SK-N-SH (cell line): ENCODE measurements at regions not wholly inside any gene's neighbourhood (a gene's known extent, or its start where the extent isn't known, plus 50 kb on each side); places are given as distances from the start of the nearest gene placed in this dataset.

Source experiments
- CTCF ChIA-PET: fragments of 300-600, 350-600 bp; formaldehyde crosslinking; extraction: SDS; loops from one replicate; lab custom pipeline; 2021; lab: Yijun Ruan, JAX
- POLR2A ChIA-PET: fragments of 350-600 bp; sonication (Branson Sonifier 250); formaldehyde crosslinking; extraction: SDS; loops from one replicate; lab custom pipeline; 2020; ENCODE audit warnings: antibody characterized with exemption, inconsistent platforms; lab: Yijun Ruan, JAX
- DNase-seq: peaks from one replicate; pipeline ENCODE4 v3.0.0; 2012
- H2AFZ ChIP-seq: fragments of 200-600 bp; sonication (generic); 2 replicates; pipeline ENCODE4 v1.8.1; 2016; ENCODE audit warnings: antibody characterized with exemption, mild to moderate bottlenecking, low read depth
- H3F3A ChIP-seq: fragments of 200-600 bp; sonication (generic); replicated peaks from 2 replicates; pipeline ENCODE3; 2016; ENCODE audit warnings: antibody characterized with exemption, mild to moderate bottlenecking; ENCODE audit not compliant: insufficient read depth
- H3K27ac ChIP-seq, 2 experiments: fragments of 200-500 bp in 1 of 2; fragments of 200-600 bp in 1 of 2; sonication (Bioruptor generic) in 1 of 2; sonication (generic), shearing (Covaris generic) in 1 of 2; 2 replicates each; pipeline versions ENCODE4 v1.5.1 to v1.6.1; 2014 to 2016; ENCODE audit warnings: low read depth in 2 of 2, inconsistent platforms in 1 of 2, low read length in 1 of 2, mild to moderate bottlenecking in 1 of 2, mixed read lengths in 1 of 2
- H3K27me3 ChIP-seq: fragments of 200-600 bp; sonication (generic), shearing (Covaris generic); 2 replicates; pipeline ENCODE4 v1.6.1; 2016; ENCODE audit warnings: mixed run types; ENCODE audit not compliant: insufficient read depth
- H3K36me3 ChIP-seq, 2 experiments: fragments of 200-500 bp in 1 of 2; fragments of 200-600 bp in 1 of 2; sonication (Bioruptor generic) in 1 of 2; sonication (generic) in 1 of 2; replicated peaks in 1 of 2; 2 replicates each; pipeline versions ENCODE3 to v1.5.1; 2014 to 2016; ENCODE audit warnings: low read length in 1 of 2, mild to moderate bottlenecking in 1 of 2; ENCODE audit not compliant: insufficient read depth in 2 of 2, control insufficient read depth in 1 of 2
- H3K4me1 ChIP-seq, 2 experiments: fragments of 200-500 bp in 1 of 2; fragments of 200-600 bp in 1 of 2; sonication (Bioruptor generic) in 1 of 2; sonication (generic), shearing (Covaris generic) in 1 of 2; 2 replicates each; pipeline versions ENCODE4 v1.5.1 to v1.6.1; 2014 to 2016; ENCODE audit warnings: low read depth in 1 of 2, low read length in 1 of 2, mixed run types in 1 of 2; ENCODE audit not compliant: insufficient read depth in 2 of 2, control insufficient read depth in 1 of 2
- H3K4me2 ChIP-seq: fragments of 200-600 bp; sonication (generic), shearing (Covaris generic); 2 replicates; pipeline ENCODE4 v1.6.1; 2017; ENCODE audit warnings: mixed run types
- H3K4me3 ChIP-seq, 2 experiments: fragments of 200-500 bp in 1 of 2; fragments of 200-600 bp in 1 of 2; sonication (Bioruptor generic) in 1 of 2; sonication (generic), shearing (Covaris generic) in 1 of 2; 2 replicates each; pipeline versions ENCODE4 v1.5.1 to v1.8.1; 2014 to 2016; ENCODE audit warnings: low read depth in 2 of 2, inconsistent platforms in 1 of 2, low read length in 1 of 2, mild to moderate bottlenecking in 1 of 2, mixed read lengths in 1 of 2, moderate library complexity in 1 of 2
- H3K79me2 ChIP-seq: fragments of 200-600 bp; sonication (generic); 2 replicates; pipeline ENCODE4 v1.8.1; 2017; ENCODE audit warnings: mild to moderate bottlenecking; ENCODE audit not compliant: insufficient read depth
- H3K9ac ChIP-seq: fragments of 200-600 bp; sonication (generic); 2 replicates; pipeline ENCODE4 v1.6.1; 2017; ENCODE audit warnings: mixed run types
- H3K9me2 ChIP-seq: fragments of 200-600 bp; sonication (generic); 2 replicates; pipeline ENCODE4 v1.6.1; 2017; ENCODE audit warnings: mixed run types
- H3K9me3 ChIP-seq: fragments of 200-600 bp; sonication (generic); 2 replicates; pipeline ENCODE4 v1.6.1; 2017; ENCODE audit warnings: mixed run types, mild to moderate bottlenecking, moderate library complexity
- H4K20me1 ChIP-seq: fragments of 200-600 bp; sonication (generic); 2 replicates; pipeline ENCODE4 v1.6.1; 2017; ENCODE audit warnings: mild to moderate bottlenecking, mixed run types; ENCODE audit not compliant: insufficient read depth
- CHD2 ChIP-seq: fragments of 150-350 bp; IDR thresholded peaks from 2 replicates; pipeline ENCODE4 v1.6.1; 2018; ENCODE audit warnings: low read length; ENCODE audit not compliant: partially characterized antibody
- ELF1 ChIP-seq: IDR thresholded peaks from 2 replicates; pipeline ENCODE4 v1.4.0; 2012
- EP300 ChIP-seq, 2 experiments: IDR thresholded peaks; 2 replicates each; pipeline versions ENCODE4 v1.4.0 to v1.6.1; 2012; ENCODE audit warnings: borderline replicate concordance in 1 of 2, low read depth in 1 of 2, low read length in 1 of 2
- EZH2phosphoT487 ChIP-seq: fragments of 200-600 bp; sonication (generic); IDR thresholded peaks from 2 replicates; pipeline ENCODE4 v1.6.1; 2017; ENCODE audit warnings: low read depth, mixed run types, mild to moderate bottlenecking, antibody characterized with exemption, moderate library complexity, borderline replicate concordance
- FOSL2 ChIP-seq: IDR thresholded peaks from 2 replicates; pipeline ENCODE4 v1.4.0; 2012; ENCODE audit warnings: low read depth, mild to moderate bottlenecking, moderate library complexity, borderline replicate concordance
- FOXJ3 ChIP-seq: sonication (generic); formaldehyde crosslinking; IDR thresholded peaks from 2 replicates; pipeline ENCODE4 v1.5.1; 2020; ENCODE audit warnings: mild to moderate bottlenecking, missing genetic modification reagents
- GABPA ChIP-seq: IDR thresholded peaks from 2 replicates; pipeline ENCODE4 v1.4.0; 2012; ENCODE audit warnings: low read depth, mild to moderate bottlenecking
- GATA2 ChIP-seq: sonication (generic); formaldehyde crosslinking; IDR thresholded peaks from 2 replicates; pipeline ENCODE4 v1.5.0; 2020; ENCODE audit warnings: mild to moderate bottlenecking, missing genetic modification reagents
- MXI1 ChIP-seq: IDR thresholded peaks from 2 replicates; pipeline ENCODE4 v1.6.1; 2012; ENCODE audit warnings: mild to moderate bottlenecking, low read depth, low read length, improper control_type of control experiment
- NRF1 ChIP-seq: IDR thresholded peaks from 2 replicates; pipeline ENCODE4 v1.6.1; 2012; ENCODE audit warnings: low read depth, mild to moderate bottlenecking, low read length
- RXRA ChIP-seq: IDR thresholded peaks from 2 replicates; pipeline ENCODE4 v1.4.0; 2012; ENCODE audit warnings: low read depth, mild to moderate bottlenecking, borderline replicate concordance
- SIN3A ChIP-seq: IDR thresholded peaks from 2 replicates; pipeline ENCODE4 v1.6.1; 2012; ENCODE audit warnings: low read depth, mild to moderate bottlenecking, low read length, moderate library complexity, borderline replicate concordance
- TAF1 ChIP-seq: IDR thresholded peaks from 2 replicates; pipeline ENCODE4 v1.6.1; 2012; ENCODE audit warnings: low read depth, mild to moderate bottlenecking, low read length, moderate library complexity, borderline replicate concordance
- TCF12 ChIP-seq: IDR thresholded peaks from 2 replicates; pipeline ENCODE4 v1.4.0; 2012
- YY1 ChIP-seq: IDR thresholded peaks from 2 replicates; pipeline ENCODE4 v1.4.0; 2012; ENCODE audit warnings: low read depth, mild to moderate bottlenecking
- WGBS: methylation state at CpG from one replicate; pipeline ENCODE4 v1.1.6; 2017; ENCODE audit warnings: low lambda C conversion rate; 5-methylcytosine and 5-hydroxymethylcytosine counted together
- TF ChIP-seq, protein P1 (sequence below): IDR thresholded peaks from 2 replicates; pipeline ENCODE4 v1.4.0; 2012; ENCODE audit warnings: low read depth, borderline replicate concordance
- TF ChIP-seq, protein P2 (sequence below): fragments of 150-350 bp; IDR thresholded peaks from 2 replicates; pipeline ENCODE4 v1.6.1; 2017; ENCODE audit warnings: antibody characterized with exemption, low read length, low read depth, borderline replicate concordance

GRCh38 chr11:44446366-44446762 is 119.1 kb upstream of the CD82 start:
- CTCF ChIA-PET = interaction anchor here (1.1 kb wide), 2 partner anchors 10 to 161 kb away, joined by 3 to 4 read pairs; no protein-coding TSS in a partner anchor
- no peaks in the 10 kb centered on the region for H3K9me2 ChIP-seq
- H3K36me3 ChIP-seq = no peaks in the 10 kb centered on the region
- peaks cover 3% of the 10 kb centered on the region; the same call in 1 of the 2 replicates for H3K9me3 ChIP-seq
- H4K20me1 ChIP-seq = no peaks in the 10 kb centered on the region
- WGBS = 44% methylated on average over 6 of the region's 7 CpGs
- H3K27ac ChIP-seq = no peak overlapping the region
- TF ChIP-seq, protein P1, sequence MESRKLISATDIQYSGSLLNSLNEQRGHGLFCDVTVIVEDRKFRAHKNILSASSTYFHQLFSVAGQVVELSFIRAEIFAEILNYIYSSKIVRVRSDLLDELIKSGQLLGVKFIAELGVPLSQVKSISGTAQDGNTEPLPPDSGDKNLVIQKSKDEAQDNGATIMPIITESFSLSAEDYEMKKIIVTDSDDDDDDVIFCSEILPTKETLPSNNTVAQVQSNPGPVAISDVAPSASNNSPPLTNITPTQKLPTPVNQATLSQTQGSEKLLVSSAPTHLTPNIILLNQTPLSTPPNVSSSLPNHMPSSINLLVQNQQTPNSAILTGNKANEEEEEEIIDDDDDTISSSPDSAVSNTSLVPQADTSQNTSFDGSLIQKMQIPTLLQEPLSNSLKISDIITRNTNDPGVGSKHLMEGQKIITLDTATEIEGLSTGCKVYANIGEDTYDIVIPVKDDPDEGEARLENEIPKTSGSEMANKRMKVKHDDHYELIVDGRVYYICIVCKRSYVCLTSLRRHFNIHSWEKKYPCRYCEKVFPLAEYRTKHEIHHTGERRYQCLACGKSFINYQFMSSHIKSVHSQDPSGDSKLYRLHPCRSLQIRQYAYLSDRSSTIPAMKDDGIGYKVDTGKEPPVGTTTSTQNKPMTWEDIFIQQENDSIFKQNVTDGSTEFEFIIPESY = no peak
- no peak for TF ChIP-seq SIN3A
- TF ChIP-seq RXRA = no peak
- no peak for TF ChIP-seq NRF1
- TF ChIP-seq FOSL2 = no peak
- no peak for TF ChIP-seq YY1
- TF ChIP-seq GABPA = no peak
- no peaks in the 10 kb centered on the region for H3K27me3 ChIP-seq
- no peak for DNase-seq
- H3K4me1 ChIP-seq = peaks cover 0 to 2% of the 10 kb centered on the region in 2 experiments; a peak in 1 of 4 replicates
- no peak overlapping the region for H3K4me3 ChIP-seq
- H3K4me2 ChIP-seq = no peak overlapping the region
- no peaks in the 10 kb centered on the region for H3F3A ChIP-seq
- H2AFZ ChIP-seq = no peak overlapping the region
- H3K9ac ChIP-seq = no peak overlapping the region
- POLR2A ChIA-PET = no interaction called here
- H3K79me2 ChIP-seq = no peaks in the 10 kb centered on the region

GRCh38 chr11:44446996-44447771 is 118.3 kb upstream of the CD82 start:
- H3K4me1 ChIP-seq = peaks cover 0 to 9% of the 10 kb centered on the region in 2 experiments; a peak in 1 of 4 replicates
- H2AFZ ChIP-seq = no peak overlapping the region
- 0 out of 2 replicates have a peak, but pooled peaks cover 7% of the 10 kb centered on the region for H3K27me3 ChIP-seq
- H3K27ac ChIP-seq = no peak overlapping the region
- H4K20me1 ChIP-seq = no peaks in the 10 kb centered on the region
- no peaks in the 10 kb centered on the region for H3K79me2 ChIP-seq
- no peak for TF ChIP-seq ELF1
- TF ChIP-seq TAF1 = no peak
- no peak for TF ChIP-seq CHD2
- no peak for TF ChIP-seq MXI1
- no peak for TF ChIP-seq EZH2phosphoT487
- TF ChIP-seq TCF12 = no peak
- no peak for TF ChIP-seq RXRA
- TF ChIP-seq, protein P1 = no peak
- TF ChIP-seq EP300 (IDR thresholded peaks at IDR 0.05; ENCODE audit: borderline replicate concordance in 1 of 2, low read depth in 1 of 2, low read length in 1 of 2) = no peak
- TF ChIP-seq, protein P2, sequence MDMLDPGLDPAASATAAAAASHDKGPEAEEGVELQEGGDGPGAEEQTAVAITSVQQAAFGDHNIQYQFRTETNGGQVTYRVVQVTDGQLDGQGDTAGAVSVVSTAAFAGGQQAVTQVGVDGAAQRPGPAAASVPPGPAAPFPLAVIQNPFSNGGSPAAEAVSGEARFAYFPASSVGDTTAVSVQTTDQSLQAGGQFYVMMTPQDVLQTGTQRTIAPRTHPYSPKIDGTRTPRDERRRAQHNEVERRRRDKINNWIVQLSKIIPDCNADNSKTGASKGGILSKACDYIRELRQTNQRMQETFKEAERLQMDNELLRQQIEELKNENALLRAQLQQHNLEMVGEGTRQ = no peak
- no peak for TF ChIP-seq GATA2
- no peak for TF ChIP-seq FOXJ3
- no peak for TF ChIP-seq YY1
- TF ChIP-seq, all 33 proteins: peak for 0
- Histone ChIP-seq H3K9me3 (peaks cover under 1% of the 10 kb centered on the region; the same call in 1 of the 2 replicates), H3F3A (no peaks in the 10 kb centered on the region), H3K9me2 (no peaks in the 10 kb centered on the region), H3K36me3 (no peaks in the 10 kb centered on the region), H3K9ac (no peak overlapping the region), H3K4me2 (no peak overlapping the region), H3K4me3 (no peak overlapping the region)
- POLR2A ChIA-PET = no interaction called here
- DNase-seq = no peak
- WGBS = 43% methylated on average over 4 of the region's 9 CpGs
- CTCF ChIA-PET = interaction anchor here (0.5 to 1.1 kb wide), 5 partner anchors 10 to 161 kb away, joined by 3 to 4 read pairs (median 3); no protein-coding TSS in a partner anchor
